HepG2 (cell line): ENCODE measurements at regions not wholly inside any gene's neighbourhood (a gene's known extent, or its start where the extent isn't known, plus 50 kb on each side); places are given as distances from the start of the nearest gene placed in this dataset.

Experiments
- CBX5 ChIP-seq: sonication (generic); formaldehyde crosslinking; IDR thresholded peaks from 2 replicates; pipeline ENCODE4 v1.4.0; 2020; ENCODE audit warnings: missing genetic modification reagents, borderline replicate concordance
- GABPA ChIP-seq, 2 experiments: IDR thresholded peaks; 2 replicates each; pipeline ENCODE4 v1.6.1; 2011 to 2016; ENCODE audit warnings: low read depth in 2 of 2, low read length in 1 of 2, missing biosample characterization in 1 of 2, missing genetic modification characterization in 1 of 2
- GZF1 ChIP-seq: sonication (generic); formaldehyde crosslinking; IDR thresholded peaks from 2 replicates; pipeline ENCODE4 v1.5.1; 2020; ENCODE audit warnings: mild to moderate bottlenecking, missing genetic modification reagents
- HNRNPUL1 ChIP-seq: fragments of 200-400 bp; formaldehyde crosslinking; IDR thresholded peaks from 2 replicates; pipeline ENCODE4 v1.6.1; 2017; ENCODE audit warnings: low read depth, mild to moderate bottlenecking, low read length, moderate library complexity
- KLF12 ChIP-seq: sonication (generic); formaldehyde crosslinking; IDR thresholded peaks from 2 replicates; pipeline ENCODE4 v1.4.0; 2020; ENCODE audit warnings: missing genetic modification reagents, borderline replicate concordance
- RORA ChIP-seq: sonication (generic); formaldehyde crosslinking; IDR thresholded peaks from 2 replicates; pipeline ENCODE4 v1.5.0; 2020; ENCODE audit warnings: mild to moderate bottlenecking, missing genetic modification reagents, moderate library complexity
- SNAI1 ChIP-seq: sonication (generic); formaldehyde crosslinking; IDR thresholded peaks from 2 replicates; pipeline ENCODE4 v1.5.0; 2020; ENCODE audit warnings: mild to moderate bottlenecking, missing genetic modification reagents, borderline replicate concordance
- STAG1 ChIP-seq: sonication (generic); formaldehyde crosslinking; IDR thresholded peaks from 2 replicates; pipeline ENCODE4 v1.4.0; 2020; ENCODE audit warnings: missing genetic modification reagents
- YEATS4 ChIP-seq: sonication (generic); formaldehyde crosslinking; IDR thresholded peaks from 2 replicates; pipeline ENCODE4 v1.4.0; 2020; ENCODE audit warnings: missing genetic modification reagents, borderline replicate concordance
- ZFP41 ChIP-seq: sonication (generic); formaldehyde crosslinking; IDR thresholded peaks from 2 replicates; pipeline ENCODE4 v1.4.0; 2020; ENCODE audit warnings: mild to moderate bottlenecking, missing genetic modification reagents, borderline replicate concordance
- ZNF260 ChIP-seq: sonication (generic); formaldehyde crosslinking; IDR thresholded peaks from 2 replicates; pipeline ENCODE4 v1.4.0; 2020; ENCODE audit warnings: missing genetic modification reagents, low read depth, mild to moderate bottlenecking, borderline replicate concordance
- ZNF337 ChIP-seq: sonication (generic); formaldehyde crosslinking; IDR thresholded peaks from 2 replicates; pipeline ENCODE4 v1.5.1; 2020; ENCODE audit warnings: missing genetic modification reagents, low read depth, mild to moderate bottlenecking, borderline replicate concordance
- ZNF547 ChIP-seq: sonication (generic); formaldehyde crosslinking; IDR thresholded peaks from 2 replicates; pipeline ENCODE4 v1.5.1; 2020; ENCODE audit warnings: mild to moderate bottlenecking, missing genetic modification reagents
- ZNF562 ChIP-seq: sonication (generic); formaldehyde crosslinking; IDR thresholded peaks from 2 replicates; pipeline ENCODE4 v1.8.0; 2022; ENCODE audit warnings: missing genetic modification reagents, borderline replicate concordance
- TF ChIP-seq, protein P1 (sequence below): sonication (generic); formaldehyde crosslinking; IDR thresholded peaks from 2 replicates; pipeline ENCODE4 v1.4.0; 2020; ENCODE audit warnings: missing genetic modification reagents
- TF ChIP-seq, protein P2 (sequence below): sonication (generic); formaldehyde crosslinking; IDR thresholded peaks from 2 replicates; pipeline ENCODE4 v1.8.0; 2022; ENCODE audit warnings: missing genetic modification reagents, mild to moderate bottlenecking, borderline replicate concordance
- TF ChIP-seq, protein P3 (sequence below): IDR thresholded peaks from 2 replicates; pipeline ENCODE4 v1.6.1; 2016; ENCODE audit warnings: missing biosample characterization, missing genetic modification reagents, low read depth

- TF ChIP-seq, protein P1, sequence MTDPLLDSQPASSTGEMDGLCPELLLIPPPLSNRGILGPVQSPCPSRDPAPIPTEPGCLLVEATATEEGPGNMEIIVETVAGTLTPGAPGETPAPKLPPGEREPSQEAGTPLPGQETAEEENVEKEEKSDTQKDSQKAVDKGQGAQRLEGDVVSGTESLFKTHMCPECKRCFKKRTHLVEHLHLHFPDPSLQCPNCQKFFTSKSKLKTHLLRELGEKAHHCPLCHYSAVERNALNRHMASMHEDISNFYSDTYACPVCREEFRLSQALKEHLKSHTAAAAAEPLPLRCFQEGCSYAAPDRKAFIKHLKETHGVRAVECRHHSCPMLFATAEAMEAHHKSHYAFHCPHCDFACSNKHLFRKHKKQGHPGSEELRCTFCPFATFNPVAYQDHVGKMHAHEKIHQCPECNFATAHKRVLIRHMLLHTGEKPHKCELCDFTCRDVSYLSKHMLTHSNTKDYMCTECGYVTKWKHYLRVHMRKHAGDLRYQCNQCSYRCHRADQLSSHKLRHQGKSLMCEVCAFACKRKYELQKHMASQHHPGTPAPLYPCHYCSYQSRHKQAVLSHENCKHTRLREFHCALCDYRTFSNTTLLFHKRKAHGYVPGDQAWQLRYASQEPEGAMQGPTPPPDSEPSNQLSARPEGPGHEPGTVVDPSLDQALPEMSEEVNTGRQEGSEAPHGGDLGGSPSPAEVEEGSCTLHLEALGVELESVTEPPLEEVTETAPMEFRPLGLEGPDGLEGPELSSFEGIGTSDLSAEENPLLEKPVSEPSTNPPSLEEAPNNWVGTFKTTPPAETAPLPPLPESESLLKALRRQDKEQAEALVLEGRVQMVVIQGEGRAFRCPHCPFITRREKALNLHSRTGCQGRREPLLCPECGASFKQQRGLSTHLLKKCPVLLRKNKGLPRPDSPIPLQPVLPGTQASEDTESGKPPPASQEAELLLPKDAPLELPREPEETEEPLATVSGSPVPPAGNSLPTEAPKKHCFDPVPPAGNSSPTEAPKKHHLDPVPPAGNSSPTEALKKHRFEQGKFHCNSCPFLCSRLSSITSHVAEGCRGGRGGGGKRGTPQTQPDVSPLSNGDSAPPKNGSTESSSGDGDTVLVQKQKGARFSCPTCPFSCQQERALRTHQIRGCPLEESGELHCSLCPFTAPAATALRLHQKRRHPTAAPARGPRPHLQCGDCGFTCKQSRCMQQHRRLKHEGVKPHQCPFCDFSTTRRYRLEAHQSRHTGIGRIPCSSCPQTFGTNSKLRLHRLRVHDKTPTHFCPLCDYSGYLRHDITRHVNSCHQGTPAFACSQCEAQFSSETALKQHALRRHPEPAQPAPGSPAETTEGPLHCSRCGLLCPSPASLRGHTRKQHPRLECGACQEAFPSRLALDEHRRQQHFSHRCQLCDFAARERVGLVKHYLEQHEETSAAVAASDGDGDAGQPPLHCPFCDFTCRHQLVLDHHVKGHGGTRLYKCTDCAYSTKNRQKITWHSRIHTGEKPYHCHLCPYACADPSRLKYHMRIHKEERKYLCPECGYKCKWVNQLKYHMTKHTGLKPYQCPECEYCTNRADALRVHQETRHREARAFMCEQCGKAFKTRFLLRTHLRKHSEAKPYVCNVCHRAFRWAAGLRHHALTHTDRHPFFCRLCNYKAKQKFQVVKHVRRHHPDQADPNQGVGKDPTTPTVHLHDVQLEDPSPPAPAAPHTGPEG (CRISPR knock-in tag): no peak
- TF ChIP-seq CBX5 (no peak), ZNF337 (CRISPR knock-in tag) (no peak), KLF12 (CRISPR knock-in tag) (no peak), HNRNPUL1 (no peak), RORA (CRISPR knock-in tag) (no peak), GZF1 (no peak), STAG1 (peak; percentile 86), ZFP41 (CRISPR knock-in tag) (no peak), ZNF562 (CRISPR knock-in tag) (no peak), ZNF547 (no peak), YEATS4 (CRISPR knock-in tag) (no peak), SNAI1 (CRISPR knock-in tag) (no peak), ZNF260 (CRISPR knock-in tag) (no peak), GABPA (IDR thresholded peaks at IDR 0.05; ENCODE audit: low read depth, low read length) (no peak), GABPA (CRISPR knock-in tag; IDR thresholded peaks at IDR 0.05; ENCODE audit: low read depth) (peak; percentile 56)
- TF ChIP-seq, protein P2, sequence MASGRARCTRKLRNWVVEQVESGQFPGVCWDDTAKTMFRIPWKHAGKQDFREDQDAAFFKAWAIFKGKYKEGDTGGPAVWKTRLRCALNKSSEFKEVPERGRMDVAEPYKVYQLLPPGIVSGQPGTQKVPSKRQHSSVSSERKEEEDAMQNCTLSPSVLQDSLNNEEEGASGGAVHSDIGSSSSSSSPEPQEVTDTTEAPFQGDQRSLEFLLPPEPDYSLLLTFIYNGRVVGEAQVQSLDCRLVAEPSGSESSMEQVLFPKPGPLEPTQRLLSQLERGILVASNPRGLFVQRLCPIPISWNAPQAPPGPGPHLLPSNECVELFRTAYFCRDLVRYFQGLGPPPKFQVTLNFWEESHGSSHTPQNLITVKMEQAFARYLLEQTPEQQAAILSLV (CRISPR knock-in tag): no peak
- TF ChIP-seq, protein P3, sequence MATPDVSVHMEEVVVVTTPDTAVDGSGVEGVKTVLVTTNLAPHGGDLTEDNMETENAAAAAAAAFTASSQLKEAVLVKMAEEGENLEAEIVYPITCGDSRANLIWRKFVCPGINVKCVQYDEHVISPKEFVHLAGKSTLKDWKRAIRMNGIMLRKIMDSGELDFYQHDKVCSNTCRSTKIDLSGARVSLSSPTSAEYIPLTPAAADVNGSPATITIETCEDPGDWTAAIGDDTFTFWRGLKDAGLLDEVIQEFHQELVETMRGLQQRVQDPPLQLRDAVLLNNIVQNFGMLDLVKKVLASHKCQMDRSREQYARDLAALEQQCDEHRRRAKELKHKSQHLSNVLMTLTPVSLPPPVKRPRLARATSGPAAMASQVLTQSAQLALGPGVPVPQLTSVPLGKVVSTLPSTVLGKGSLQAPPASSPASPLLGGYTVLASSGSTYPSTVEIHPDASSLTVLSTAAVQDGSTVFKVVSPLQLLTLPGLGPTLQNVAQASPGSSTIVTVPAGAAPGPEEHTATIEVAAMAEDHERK (CRISPR knock-in tag): no peak
Observed at GRCh38 chr3:8110966-8111798, 390.4 kb upstream of the LMCD1 start (continued).
